Ishikawa (cell line): ENCODE measurements at regions not wholly inside any gene's neighbourhood (a gene's known extent, or its start where the extent isn't known, plus 50 kb on each side); places are given as distances from the start of the nearest gene placed in this dataset.

Experiments
- CEBPB ChIP-seq: IDR thresholded peaks from 2 replicates; pipeline ENCODE4 v1.6.1; 2012
- CREB1 ChIP-seq: IDR thresholded peaks from 2 replicates; pipeline ENCODE4 v1.6.1; 2012; ENCODE audit warnings: low read depth
- EGR1 ChIP-seq: IDR thresholded peaks from 2 replicates; pipeline ENCODE4 v1.6.1; 2012
- EP300 ChIP-seq: IDR thresholded peaks from 2 replicates; pipeline ENCODE4 v1.6.1; 2012; ENCODE audit warnings: borderline replicate concordance
- FOXM1 ChIP-seq: IDR thresholded peaks from 2 replicates; pipeline ENCODE4 v1.6.1; 2012; ENCODE audit warnings: low read depth, borderline replicate concordance
- NFIC ChIP-seq: IDR thresholded peaks from 2 replicates; pipeline ENCODE4 v1.6.1; 2012
- RAD21 ChIP-seq: IDR thresholded peaks from 2 replicates; pipeline ENCODE4 v1.6.1; 2012; ENCODE audit warnings: low read depth
- TAF1 ChIP-seq: IDR thresholded peaks from 2 replicates; pipeline ENCODE4 v1.6.1; 2012; ENCODE audit warnings: low read depth, mild to moderate bottlenecking
- TCF12 ChIP-seq: IDR thresholded peaks from 2 replicates; pipeline ENCODE4 v1.6.1; 2012; ENCODE audit warnings: low read depth
- TEAD4 ChIP-seq: IDR thresholded peaks from 2 replicates; pipeline ENCODE4 v1.6.1; 2012
- YY1 ChIP-seq: IDR thresholded peaks from 2 replicates; pipeline ENCODE4 v1.6.1; 2012; ENCODE audit warnings: low read depth
- ZBTB7A ChIP-seq: IDR thresholded peaks from 2 replicates; pipeline ENCODE4 v1.6.1; 2012; ENCODE audit warnings: low read depth
- TF ChIP-seq, protein P1 (sequence below): IDR thresholded peaks from 2 replicates; pipeline ENCODE4 v1.6.1; 2012
- TF ChIP-seq, protein P2 (sequence below): IDR thresholded peaks from 2 replicates; pipeline ENCODE4 v1.6.1; 2012
- TF ChIP-seq, protein P3 (sequence below): IDR thresholded peaks from 2 replicates; pipeline ENCODE4 v1.6.1; 2012; ENCODE audit warnings: low read depth, mild to moderate bottlenecking

DNA sequence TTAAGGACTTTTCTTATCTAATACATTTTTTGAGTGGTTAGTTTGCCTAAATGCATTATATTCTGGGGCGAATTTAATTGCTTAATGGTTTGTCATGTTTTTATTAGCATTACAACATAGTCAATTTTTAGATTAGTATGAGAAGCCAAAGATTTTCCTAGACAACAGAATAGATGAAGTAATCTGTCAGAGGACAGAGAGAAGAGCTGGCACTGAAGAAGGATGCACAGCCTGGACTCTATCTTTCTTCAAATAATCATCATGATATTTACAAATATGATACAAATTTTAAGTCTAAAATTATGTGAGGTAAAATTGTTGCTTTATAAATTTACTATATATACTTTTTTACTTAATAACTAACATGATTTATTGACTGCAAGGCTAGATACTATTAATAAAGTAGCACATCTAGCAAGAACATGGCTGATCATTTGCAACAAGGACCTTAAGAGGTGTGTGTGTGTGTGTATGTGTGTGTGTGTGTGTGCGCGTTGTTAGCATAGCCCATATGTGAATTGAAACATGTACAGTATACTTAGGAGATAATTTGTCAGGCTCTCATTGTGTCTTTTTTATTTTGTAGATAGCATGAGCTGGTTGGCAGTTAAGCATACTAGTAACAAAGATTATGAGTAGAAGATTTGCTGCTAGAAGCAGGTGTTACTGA, 752.2 kb downstream of the DCDC2C start:
- TF ChIP-seq, protein P1, sequence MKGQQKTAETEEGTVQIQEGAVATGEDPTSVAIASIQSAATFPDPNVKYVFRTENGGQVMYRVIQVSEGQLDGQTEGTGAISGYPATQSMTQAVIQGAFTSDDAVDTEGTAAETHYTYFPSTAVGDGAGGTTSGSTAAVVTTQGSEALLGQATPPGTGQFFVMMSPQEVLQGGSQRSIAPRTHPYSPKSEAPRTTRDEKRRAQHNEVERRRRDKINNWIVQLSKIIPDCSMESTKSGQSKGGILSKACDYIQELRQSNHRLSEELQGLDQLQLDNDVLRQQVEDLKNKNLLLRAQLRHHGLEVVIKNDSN: no peak
- TF ChIP-seq FOXM1 (no peak), EP300 (no peak), EGR1 (no peak), YY1 (no peak), CREB1 (no peak), CEBPB (no peak), TCF12 (no peak), TEAD4 (no peak), RAD21 (no peak), TAF1 (no peak), ZBTB7A (no peak), NFIC (no peak)
- TF ChIP-seq, protein P2, sequence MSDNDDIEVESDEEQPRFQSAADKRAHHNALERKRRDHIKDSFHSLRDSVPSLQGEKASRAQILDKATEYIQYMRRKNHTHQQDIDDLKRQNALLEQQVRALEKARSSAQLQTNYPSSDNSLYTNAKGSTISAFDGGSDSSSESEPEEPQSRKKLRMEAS: no peak
- TF ChIP-seq, protein P3, sequence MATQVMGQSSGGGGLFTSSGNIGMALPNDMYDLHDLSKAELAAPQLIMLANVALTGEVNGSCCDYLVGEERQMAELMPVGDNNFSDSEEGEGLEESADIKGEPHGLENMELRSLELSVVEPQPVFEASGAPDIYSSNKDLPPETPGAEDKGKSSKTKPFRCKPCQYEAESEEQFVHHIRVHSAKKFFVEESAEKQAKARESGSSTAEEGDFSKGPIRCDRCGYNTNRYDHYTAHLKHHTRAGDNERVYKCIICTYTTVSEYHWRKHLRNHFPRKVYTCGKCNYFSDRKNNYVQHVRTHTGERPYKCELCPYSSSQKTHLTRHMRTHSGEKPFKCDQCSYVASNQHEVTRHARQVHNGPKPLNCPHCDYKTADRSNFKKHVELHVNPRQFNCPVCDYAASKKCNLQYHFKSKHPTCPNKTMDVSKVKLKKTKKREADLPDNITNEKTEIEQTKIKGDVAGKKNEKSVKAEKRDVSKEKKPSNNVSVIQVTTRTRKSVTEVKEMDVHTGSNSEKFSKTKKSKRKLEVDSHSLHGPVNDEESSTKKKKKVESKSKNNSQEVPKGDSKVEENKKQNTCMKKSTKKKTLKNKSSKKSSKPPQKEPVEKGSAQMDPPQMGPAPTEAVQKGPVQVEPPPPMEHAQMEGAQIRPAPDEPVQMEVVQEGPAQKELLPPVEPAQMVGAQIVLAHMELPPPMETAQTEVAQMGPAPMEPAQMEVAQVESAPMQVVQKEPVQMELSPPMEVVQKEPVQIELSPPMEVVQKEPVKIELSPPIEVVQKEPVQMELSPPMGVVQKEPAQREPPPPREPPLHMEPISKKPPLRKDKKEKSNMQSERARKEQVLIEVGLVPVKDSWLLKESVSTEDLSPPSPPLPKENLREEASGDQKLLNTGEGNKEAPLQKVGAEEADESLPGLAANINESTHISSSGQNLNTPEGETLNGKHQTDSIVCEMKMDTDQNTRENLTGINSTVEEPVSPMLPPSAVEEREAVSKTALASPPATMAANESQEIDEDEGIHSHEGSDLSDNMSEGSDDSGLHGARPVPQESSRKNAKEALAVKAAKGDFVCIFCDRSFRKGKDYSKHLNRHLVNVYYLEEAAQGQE: no peak

DNA sequence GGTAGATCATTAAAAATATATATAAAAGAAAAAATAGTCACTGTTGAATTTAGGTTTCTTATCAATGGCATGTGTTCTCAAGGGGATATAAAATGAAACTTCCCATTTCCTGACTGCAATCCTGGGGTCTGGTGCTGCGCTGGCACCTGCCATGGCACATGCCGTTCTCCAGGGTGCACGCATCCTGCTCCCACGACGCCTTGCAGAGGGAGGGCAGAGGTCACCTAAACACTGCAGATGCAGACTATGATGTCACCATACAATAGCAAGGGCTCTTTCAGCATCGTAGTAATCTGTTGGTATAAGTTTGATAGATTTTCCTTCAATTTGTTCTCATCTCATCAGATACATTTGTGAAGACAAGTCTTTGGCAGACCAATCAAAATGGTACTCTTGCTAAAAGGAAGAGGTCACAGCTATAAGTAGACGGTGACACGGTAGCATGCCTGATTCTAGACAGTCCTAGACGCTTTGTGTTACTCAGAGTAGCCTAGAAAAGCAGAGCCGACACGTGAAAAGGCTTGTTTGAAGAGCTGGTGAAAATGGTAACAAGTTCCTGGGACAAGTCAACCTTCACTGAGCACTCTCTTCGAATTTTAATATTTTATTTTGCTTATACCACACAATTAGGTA, 761.4 kb downstream of the DCDC2C start:
- TF ChIP-seq YY1: no peak
- TF ChIP-seq, protein P2: no peak
- no peak for TF ChIP-seq EGR1
- TF ChIP-seq TAF1: no peak
- TF ChIP-seq TEAD4: no peak
- TF ChIP-seq NFIC: no peak
- no peak for TF ChIP-seq RAD21
- TF ChIP-seq, protein P3: no peak
- TF ChIP-seq, protein P1: no peak
- TF ChIP-seq CEBPB: no peak
- no peak for TF ChIP-seq ZBTB7A
- no peak for TF ChIP-seq CREB1
- no peak for TF ChIP-seq TCF12

DNA sequence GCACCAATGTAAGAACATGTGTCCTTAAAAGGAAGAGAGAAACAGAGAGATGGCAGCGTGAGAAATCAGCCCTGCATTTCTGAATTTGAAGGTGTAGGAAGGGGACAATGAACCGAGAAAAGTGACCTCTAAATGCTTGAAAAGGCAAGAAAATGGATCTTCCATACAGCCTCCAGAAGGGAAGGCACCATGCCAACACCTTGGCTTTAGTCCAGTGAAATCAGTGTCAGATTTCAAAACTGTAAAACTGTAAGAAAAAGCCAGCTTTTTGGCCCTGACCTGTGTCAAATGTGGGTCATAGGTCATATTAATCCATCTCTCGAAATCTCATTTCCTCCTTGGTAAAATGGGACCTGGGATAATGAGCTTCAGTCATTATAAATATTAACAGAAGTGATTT, 762.3 kb downstream of the DCDC2C start:
- no peak for TF ChIP-seq ZBTB7A
- TF ChIP-seq TAF1: no peak
- no peak for TF ChIP-seq RAD21
- no peak for TF ChIP-seq CEBPB
- TF ChIP-seq NFIC: no peak
- TF ChIP-seq, protein P3: no peak
- no peak for TF ChIP-seq YY1
- TF ChIP-seq, protein P1: no peak
- TF ChIP-seq, protein P2: no peak
- TF ChIP-seq EGR1: no peak
- TF ChIP-seq CREB1: no peak
- no peak for TF ChIP-seq TEAD4
- TF ChIP-seq FOXM1: no peak
- TF ChIP-seq EP300: no peak
